ENCODE measurements at regions not wholly inside any gene's neighbourhood (a gene's known extent, or its start where the extent isn't known, plus 50 kb on each side); places are given as distances from the start of the nearest gene placed in this dataset.

GRCh38 chr12:4157122-4157521 lies 116.4 kb upstream of the CCND2 start:
- Histone ChIP-seq H3K4me1 (no peaks in the 10 kb centered on the region), H3K27ac (no peak overlapping the region), H3K4me2 (no peak overlapping the region), H3K4me3 (no peak overlapping the region), H3K9me3 (no peaks in the 10 kb centered on the region)
- FAIRE-seq (no peak), DNase-seq (ENCODE audit: low read depth in 1 of 2, low spot score in 1 of 2) (no peak), ATAC-seq (no peak)
- TF ChIP-seq USF2 (IDR thresholded peaks at IDR 0.05) (no peak), HDAC2 (IDR thresholded peaks at IDR 0.05) (no peak), MAX (IDR thresholded peaks at IDR 0.05) (no peak), NPAS2 (CRISPR knock-in tag; IDR thresholded peaks at IDR 0.05; ENCODE audit: borderline replicate concordance) (no peak), GATA3 (IDR thresholded peaks at IDR 0.05; ENCODE audit: borderline replicate concordance) (no peak), CBX8 (IDR thresholded peaks at IDR 0.05) (no peak), FOSL2 (IDR thresholded peaks at IDR 0.05) (no peak), FOSL2 (CRISPR knock-in tag; IDR thresholded peaks at IDR 0.05) (no peak), RAD21 (conservative IDR thresholded peaks at IDR 0.05 in 1 of 2, IDR thresholded peaks at IDR 0.05 in 1 of 2) (no peak), SREBF2 (IDR thresholded peaks at IDR 0.05) (no peak), ZNF302 (CRISPR knock-in tag; IDR thresholded peaks at IDR 0.05) (no peak), KDM5A (IDR thresholded peaks at IDR 0.05) (no peak), ZSCAN20 (CRISPR knock-in tag; IDR thresholded peaks at IDR 0.05) (no peak), CHD4 (IDR thresholded peaks at IDR 0.05; ENCODE audit: borderline replicate concordance) (no peak), CBX2 (IDR thresholded peaks at IDR 0.05; ENCODE audit: borderline replicate concordance, low read depth) (no peak), RFX5 (IDR thresholded peaks at IDR 0.05) (no peak)
- ChIA-PET POLR2A (no interaction called here), CTCF (no interaction called here)
- WGBS (ENCODE audit: missing lambda C conversion rate): 19% methylated on average over 3 of the region's 3 CpGs

- DNase-seq (ENCODE audit: low read depth in 1 of 2, low spot score in 1 of 2) (no peak), FAIRE-seq (no peak), ATAC-seq (no peak)
- H3K4me3 ChIP-seq: no peak overlapping the region
- TF ChIP-seq ZSCAN20 (CRISPR knock-in tag; IDR thresholded peaks at IDR 0.05) (no peak), REST (IDR thresholded peaks at IDR 0.05) (no peak), RAD21 (conservative IDR thresholded peaks at IDR 0.05 in 1 of 2, IDR thresholded peaks at IDR 0.05 in 1 of 2) (no peak), MAZ (IDR thresholded peaks at IDR 0.05; ENCODE audit: borderline replicate concordance, low read depth, low read length) (no peak), HOXA7 (CRISPR knock-in tag; IDR thresholded peaks at IDR 0.05) (no peak), RNF2 (IDR thresholded peaks at IDR 0.05; ENCODE audit: borderline replicate concordance, low read depth) (no peak), EHMT2 (IDR thresholded peaks at IDR 0.05; ENCODE audit: low read depth) (no peak), TFCP2L1 (CRISPR knock-in tag; IDR thresholded peaks at IDR 0.05) (no peak), SMC3 (IDR thresholded peaks at IDR 0.05) (no peak), HMGXB4 (CRISPR knock-in tag; IDR thresholded peaks at IDR 0.05; ENCODE audit: borderline replicate concordance) (no peak), RFX5 (IDR thresholded peaks at IDR 0.05) (no peak), EP300 (IDR thresholded peaks at IDR 0.05) (no peak), CHD4 (IDR thresholded peaks at IDR 0.05; ENCODE audit: borderline replicate concordance) (no peak), CEBPB (IDR thresholded peaks at IDR 0.05) (no peak)
- no peaks in the 10 kb centered on the region for H3K4me1 ChIP-seq
- ChIA-PET POLR2A (no interaction called here), CTCF (no interaction called here)
- no peak overlapping the region for H3K27ac ChIP-seq
- no peak overlapping the region for H3K4me2 ChIP-seq
- 54% methylated on average over 2 of the region's 2 CpGs for WGBS (ENCODE audit: missing lambda C conversion rate)
- no peaks in the 10 kb centered on the region for H3K9me3 ChIP-seq
Measured at GRCh38 chr12:4156317-4156716, 117.2 kb upstream of the CCND2 start.
